ENCODE measurements at regions not wholly inside any gene's neighbourhood (a gene's known extent, or its start where the extent isn't known, plus 50 kb on each side); places are given as distances from the start of the nearest gene placed in this dataset.

DNA sequence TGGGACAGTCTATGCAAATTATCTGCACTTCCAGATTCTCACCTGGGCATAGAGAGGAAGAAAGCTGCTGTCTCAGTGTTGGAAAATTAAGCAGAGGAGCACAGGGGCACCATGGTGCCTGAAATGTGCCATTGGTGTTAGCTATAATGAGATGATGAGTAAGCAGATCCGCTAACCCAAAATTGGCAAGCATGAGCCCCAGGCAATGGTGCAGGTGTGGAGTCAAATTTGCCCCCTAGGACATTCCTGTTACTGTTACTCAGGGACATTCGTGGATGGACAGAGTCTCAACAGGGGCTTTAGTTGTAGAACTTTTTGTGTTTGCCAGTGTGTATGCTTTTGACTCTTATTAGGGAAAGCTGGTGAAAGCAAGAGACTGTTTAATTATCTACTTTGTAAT lies 385.2 kb upstream of the KLF6 start:
- TF ChIP-seq, protein P1, sequence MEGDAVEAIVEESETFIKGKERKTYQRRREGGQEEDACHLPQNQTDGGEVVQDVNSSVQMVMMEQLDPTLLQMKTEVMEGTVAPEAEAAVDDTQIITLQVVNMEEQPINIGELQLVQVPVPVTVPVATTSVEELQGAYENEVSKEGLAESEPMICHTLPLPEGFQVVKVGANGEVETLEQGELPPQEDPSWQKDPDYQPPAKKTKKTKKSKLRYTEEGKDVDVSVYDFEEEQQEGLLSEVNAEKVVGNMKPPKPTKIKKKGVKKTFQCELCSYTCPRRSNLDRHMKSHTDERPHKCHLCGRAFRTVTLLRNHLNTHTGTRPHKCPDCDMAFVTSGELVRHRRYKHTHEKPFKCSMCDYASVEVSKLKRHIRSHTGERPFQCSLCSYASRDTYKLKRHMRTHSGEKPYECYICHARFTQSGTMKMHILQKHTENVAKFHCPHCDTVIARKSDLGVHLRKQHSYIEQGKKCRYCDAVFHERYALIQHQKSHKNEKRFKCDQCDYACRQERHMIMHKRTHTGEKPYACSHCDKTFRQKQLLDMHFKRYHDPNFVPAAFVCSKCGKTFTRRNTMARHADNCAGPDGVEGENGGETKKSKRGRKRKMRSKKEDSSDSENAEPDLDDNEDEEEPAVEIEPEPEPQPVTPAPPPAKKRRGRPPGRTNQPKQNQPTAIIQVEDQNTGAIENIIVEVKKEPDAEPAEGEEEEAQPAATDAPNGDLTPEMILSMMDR (IDR thresholded peaks at IDR 0.05; ENCODE audit: poor library complexity, severe bottlenecking), result no peak
- no peaks in the 10 kb centered on the region for H3K27me3 ChIP-seq (ENCODE audit: insufficient read depth, poor library complexity, severe bottlenecking)
- no peaks in the 10 kb centered on the region for H3K9me3 ChIP-seq (ENCODE audit: severe bottlenecking)
- no peaks in the 10 kb centered on the region for H3K4me1 ChIP-seq (ENCODE audit: insufficient read depth, poor library complexity, severe bottlenecking)
- no peak overlapping the region for H3K4me3 ChIP-seq (ENCODE audit: severe bottlenecking)
- no peak for ATAC-seq (ENCODE audit: low read depth)
- H3K36me3 ChIP-seq (ENCODE audit: low read depth), result no peaks in the 10 kb centered on the region
- H3K27ac ChIP-seq (ENCODE audit: poor library complexity, severe bottlenecking), result no peak overlapping the region
- no peak for DNase-seq (ENCODE audit: low spot score)

DNA sequence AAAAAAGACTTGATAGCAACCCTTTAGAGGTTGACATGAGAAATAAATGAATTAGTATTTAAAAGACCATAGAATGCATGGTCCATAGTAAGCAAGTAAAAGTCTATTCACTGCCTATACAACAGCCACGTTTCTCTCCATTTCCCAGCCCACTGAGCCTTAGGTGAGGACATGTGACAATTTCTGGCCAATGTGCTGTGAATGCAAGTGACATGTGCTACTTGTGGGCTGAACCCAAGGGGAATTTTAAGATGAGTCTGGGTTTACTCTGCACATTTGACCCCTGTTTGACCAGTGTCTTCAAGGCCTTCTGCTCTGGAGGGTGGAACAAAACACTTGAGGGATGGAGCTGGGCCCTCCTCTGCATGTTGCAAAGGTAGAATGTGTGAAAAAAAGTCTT lies 384.4 kb upstream of the KLF6 start:
- no peak overlapping the region for H3K27ac ChIP-seq (ENCODE audit: poor library complexity, severe bottlenecking)
- no peak overlapping the region for H3K4me3 ChIP-seq (ENCODE audit: severe bottlenecking)
- no peaks in the 10 kb centered on the region for H3K36me3 ChIP-seq (ENCODE audit: low read depth)
- H3K27me3 ChIP-seq (ENCODE audit: insufficient read depth, poor library complexity, severe bottlenecking), result no peaks in the 10 kb centered on the region
- H3K4me1 ChIP-seq (ENCODE audit: insufficient read depth, poor library complexity, severe bottlenecking), result no peaks in the 10 kb centered on the region
- no peaks in the 10 kb centered on the region for H3K9me3 ChIP-seq (ENCODE audit: severe bottlenecking)
- TF ChIP-seq, protein P1 (IDR thresholded peaks at IDR 0.05; ENCODE audit: poor library complexity, severe bottlenecking), result no peak
- no peak for DNase-seq (ENCODE audit: low spot score)
- no peak for ATAC-seq (ENCODE audit: low read depth)

DNA sequence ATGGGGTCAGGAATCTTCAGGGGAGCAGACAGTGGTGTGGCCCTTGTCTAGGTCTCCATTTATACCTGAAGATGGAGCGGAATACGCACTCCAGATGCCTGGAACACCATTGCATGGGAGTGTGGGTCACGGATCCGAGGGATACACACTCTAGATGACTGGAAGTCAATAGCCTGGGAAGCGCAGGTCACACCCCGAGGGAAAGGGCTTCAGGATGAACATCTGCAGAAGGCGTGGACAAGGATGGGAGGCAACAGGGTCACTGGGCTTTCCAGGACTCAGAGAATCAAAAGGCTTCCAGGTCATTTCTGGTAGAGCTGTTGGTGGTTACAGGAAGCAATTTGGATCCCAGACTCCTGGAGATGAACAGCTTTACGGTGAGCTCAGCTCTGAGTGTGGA lies 382.2 kb upstream of the KLF6 start:
- TF ChIP-seq, protein P1 (IDR thresholded peaks at IDR 0.05; ENCODE audit: poor library complexity, severe bottlenecking), result no peak
- no peak overlapping the region for H3K4me3 ChIP-seq (ENCODE audit: severe bottlenecking)
- no peak for DNase-seq (ENCODE audit: low spot score)
- H3K9me3 ChIP-seq (ENCODE audit: severe bottlenecking), result no peaks in the 10 kb centered on the region
- no peaks in the 10 kb centered on the region for H3K36me3 ChIP-seq (ENCODE audit: low read depth)
- no peak for ATAC-seq (ENCODE audit: low read depth)
- no peaks in the 10 kb centered on the region for H3K27me3 ChIP-seq (ENCODE audit: insufficient read depth, poor library complexity, severe bottlenecking)
- H3K27ac ChIP-seq (ENCODE audit: poor library complexity, severe bottlenecking), result no peak overlapping the region
- no peaks in the 10 kb centered on the region for H3K4me1 ChIP-seq (ENCODE audit: insufficient read depth, poor library complexity, severe bottlenecking)

DNA sequence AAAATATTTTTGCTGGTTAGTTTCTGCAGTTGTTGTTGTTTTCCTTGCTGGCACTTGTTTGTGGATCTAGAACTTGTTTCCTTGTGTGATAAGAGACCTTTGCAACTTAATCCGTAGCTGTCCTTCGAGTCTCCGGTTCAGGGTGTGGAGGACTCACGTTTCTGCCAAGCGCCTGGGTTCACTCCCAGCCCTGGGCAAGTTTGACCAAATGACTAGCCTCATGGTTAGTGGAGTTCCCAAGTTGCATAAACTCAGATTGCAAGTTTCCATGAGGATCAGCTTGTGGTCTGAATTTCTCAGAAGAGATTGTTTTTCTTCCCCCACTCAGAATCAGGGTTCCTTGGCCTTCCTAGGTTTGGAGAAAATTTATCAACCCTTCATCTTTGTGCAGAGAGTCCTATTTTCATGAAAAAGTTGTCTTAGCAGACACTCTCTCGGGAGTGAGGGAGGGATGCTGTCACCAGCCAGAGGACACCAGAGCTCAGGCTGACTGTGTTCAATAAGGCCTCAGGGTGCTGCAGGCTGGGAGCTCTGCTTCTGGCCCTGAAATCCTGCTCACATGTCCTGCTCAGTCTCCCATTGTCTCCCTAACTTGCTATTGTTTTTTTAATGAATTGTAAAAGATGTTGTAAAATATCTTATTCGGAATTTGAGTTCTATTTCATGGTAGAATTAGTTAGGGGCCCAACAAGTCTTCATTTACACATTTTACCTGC lies 377.7 kb upstream of the KLF6 start:
- DNase-seq (ENCODE audit: low spot score), result no peak
- TF ChIP-seq, protein P1 (IDR thresholded peaks at IDR 0.05; ENCODE audit: poor library complexity, severe bottlenecking), result no peak
- ATAC-seq (ENCODE audit: low read depth), result no peak
- Histone ChIP-seq H3K27ac (ENCODE audit: poor library complexity, severe bottlenecking) (no peak overlapping the region), H3K4me1 (ENCODE audit: insufficient read depth, poor library complexity, severe bottlenecking) (no peaks in the 10 kb centered on the region), H3K9me3 (ENCODE audit: severe bottlenecking) (no peaks in the 10 kb centered on the region), H3K36me3 (ENCODE audit: low read depth) (no peaks in the 10 kb centered on the region), H3K4me3 (ENCODE audit: severe bottlenecking) (no peak overlapping the region), H3K27me3 (ENCODE audit: insufficient read depth, poor library complexity, severe bottlenecking) (no peaks in the 10 kb centered on the region)

DNA sequence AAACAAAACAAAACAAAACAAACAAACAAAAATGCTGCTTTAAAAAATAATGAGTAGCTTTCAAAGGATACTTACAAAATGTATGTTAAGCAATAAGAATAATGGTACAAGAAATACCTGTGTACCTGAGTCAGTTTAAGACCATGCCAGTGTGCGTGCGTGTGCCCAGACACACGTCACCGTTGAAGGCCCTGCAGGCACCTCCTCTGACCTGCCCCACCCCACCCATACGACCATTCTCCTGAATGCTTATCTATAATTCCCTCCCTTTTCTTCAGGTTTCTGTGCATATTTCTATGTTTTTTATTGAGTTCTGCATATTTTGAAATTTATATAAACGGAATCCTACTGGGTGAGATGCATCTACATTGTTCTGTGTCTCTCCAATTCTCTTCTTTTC lies 374.2 kb upstream of the KLF6 start:
- H3K27me3 ChIP-seq (ENCODE audit: insufficient read depth, poor library complexity, severe bottlenecking), result no peaks in the 10 kb centered on the region
- no peak overlapping the region for H3K4me3 ChIP-seq (ENCODE audit: severe bottlenecking)
- no peaks in the 10 kb centered on the region for H3K36me3 ChIP-seq (ENCODE audit: low read depth)
- TF ChIP-seq, protein P1 (IDR thresholded peaks at IDR 0.05; ENCODE audit: poor library complexity, severe bottlenecking), result no peak
- H3K9me3 ChIP-seq (ENCODE audit: severe bottlenecking), result no peaks in the 10 kb centered on the region
- no peak for ATAC-seq (ENCODE audit: low read depth)
- no peak for DNase-seq (ENCODE audit: low spot score)
- H3K27ac ChIP-seq (ENCODE audit: poor library complexity, severe bottlenecking), result no peak overlapping the region
- no peaks in the 10 kb centered on the region for H3K4me1 ChIP-seq (ENCODE audit: insufficient read depth, poor library complexity, severe bottlenecking)

Measured in RWPE2 (cell line).